ENCODE measurements at regions not wholly inside any gene's neighbourhood (a gene's known extent, or its start where the extent isn't known, plus 50 kb on each side); places are given as distances from the start of the nearest gene placed in this dataset.
"Not testable (repeated sequence)": the region's sequence is repeated elsewhere in the genome, so short reads cannot be mapped to it uniquely, and the experiment has no call there.

DNA sequence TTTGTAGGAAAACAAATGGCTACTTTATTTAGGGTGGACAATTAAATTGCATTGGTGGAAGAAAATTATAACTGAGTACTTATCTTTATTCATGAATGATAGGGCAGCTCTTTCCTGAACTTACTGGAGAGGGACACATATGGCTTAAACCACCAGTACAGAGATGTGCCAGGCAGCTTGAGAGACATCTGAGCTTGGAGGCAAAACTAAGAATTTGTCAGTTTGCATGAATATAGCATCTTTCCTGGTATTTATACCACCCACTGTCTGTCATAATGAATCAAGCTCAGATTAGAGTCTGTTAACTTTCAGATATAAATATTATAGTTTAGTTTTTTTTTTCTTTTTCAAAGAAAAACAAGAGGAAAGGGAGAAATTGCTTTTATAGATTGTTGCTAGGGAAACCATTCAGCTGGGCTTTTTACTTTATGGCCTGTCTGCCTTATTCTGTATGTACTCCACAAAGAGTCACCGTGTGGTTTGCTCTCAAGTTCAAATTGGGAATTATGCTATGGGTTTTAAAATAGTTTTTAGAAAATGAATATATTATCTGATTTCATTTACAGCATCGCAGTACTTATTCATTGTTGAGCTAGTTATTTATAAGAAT lies 477.0 kb upstream of the CHORDC1 start:
- Histone ChIP-seq H3K27ac (ENCODE audit: low read depth in 2 of 2, low read length in 1 of 2) (no peak overlapping the region), H3K79me2 (ENCODE audit: insufficient read depth) (no peaks in the 10 kb centered on the region), H3F3A (replicated peaks; ENCODE audit: insufficient read depth) (no peaks in the 10 kb centered on the region), H3K36me3 (replicated peaks in 1 of 2; ENCODE audit: control insufficient read depth in 1 of 2, insufficient read depth in 2 of 2, low read length in 1 of 2) (no peaks in the 10 kb centered on the region), H3K9ac (no peak overlapping the region), H3K9me3 (no peaks in the 10 kb centered on the region), H3K4me1 (ENCODE audit: control insufficient read depth in 1 of 2, insufficient read depth in 2 of 2, low read depth in 1 of 2, low read length in 1 of 2) (no peaks in the 10 kb centered on the region), H3K27me3 (ENCODE audit: insufficient read depth) (no peaks in the 10 kb centered on the region), H4K20me1 (ENCODE audit: insufficient read depth) (no peaks in the 10 kb centered on the region), H3K4me2 (no peak overlapping the region), H3K9me2 (no peaks in the 10 kb centered on the region), H2AFZ (ENCODE audit: low read depth) (no peak overlapping the region), H3K4me3 (ENCODE audit: low read depth in 2 of 2, low read length in 1 of 2) (no peak overlapping the region)
- WGBS (ENCODE audit: low lambda C conversion rate) = 31% methylated on average over 2 of the region's 2 CpGs
- TF ChIP-seq, protein P1, sequence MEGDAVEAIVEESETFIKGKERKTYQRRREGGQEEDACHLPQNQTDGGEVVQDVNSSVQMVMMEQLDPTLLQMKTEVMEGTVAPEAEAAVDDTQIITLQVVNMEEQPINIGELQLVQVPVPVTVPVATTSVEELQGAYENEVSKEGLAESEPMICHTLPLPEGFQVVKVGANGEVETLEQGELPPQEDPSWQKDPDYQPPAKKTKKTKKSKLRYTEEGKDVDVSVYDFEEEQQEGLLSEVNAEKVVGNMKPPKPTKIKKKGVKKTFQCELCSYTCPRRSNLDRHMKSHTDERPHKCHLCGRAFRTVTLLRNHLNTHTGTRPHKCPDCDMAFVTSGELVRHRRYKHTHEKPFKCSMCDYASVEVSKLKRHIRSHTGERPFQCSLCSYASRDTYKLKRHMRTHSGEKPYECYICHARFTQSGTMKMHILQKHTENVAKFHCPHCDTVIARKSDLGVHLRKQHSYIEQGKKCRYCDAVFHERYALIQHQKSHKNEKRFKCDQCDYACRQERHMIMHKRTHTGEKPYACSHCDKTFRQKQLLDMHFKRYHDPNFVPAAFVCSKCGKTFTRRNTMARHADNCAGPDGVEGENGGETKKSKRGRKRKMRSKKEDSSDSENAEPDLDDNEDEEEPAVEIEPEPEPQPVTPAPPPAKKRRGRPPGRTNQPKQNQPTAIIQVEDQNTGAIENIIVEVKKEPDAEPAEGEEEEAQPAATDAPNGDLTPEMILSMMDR (IDR thresholded peaks at IDR 0.05) = no peak
- TF ChIP-seq NRF1 (IDR thresholded peaks at IDR 0.05; ENCODE audit: low read depth, low read length) (no peak), SIN3A (IDR thresholded peaks at IDR 0.05; ENCODE audit: borderline replicate concordance, low read depth, low read length) (no peak), FOXJ3 (CRISPR knock-in tag; IDR thresholded peaks at IDR 0.05) (no peak), RCOR1 (IDR thresholded peaks at IDR 0.05; ENCODE audit: low read length) (no peak)
- TF ChIP-seq, protein P2, sequence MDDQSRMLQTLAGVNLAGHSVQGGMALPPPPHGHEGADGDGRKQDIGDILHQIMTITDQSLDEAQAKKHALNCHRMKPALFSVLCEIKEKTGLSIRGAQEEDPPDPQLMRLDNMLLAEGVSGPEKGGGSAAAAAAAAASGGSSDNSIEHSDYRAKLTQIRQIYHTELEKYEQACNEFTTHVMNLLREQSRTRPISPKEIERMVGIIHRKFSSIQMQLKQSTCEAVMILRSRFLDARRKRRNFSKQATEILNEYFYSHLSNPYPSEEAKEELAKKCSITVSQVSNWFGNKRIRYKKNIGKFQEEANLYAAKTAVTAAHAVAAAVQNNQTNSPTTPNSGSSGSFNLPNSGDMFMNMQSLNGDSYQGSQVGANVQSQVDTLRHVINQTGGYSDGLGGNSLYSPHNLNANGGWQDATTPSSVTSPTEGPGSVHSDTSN (IDR thresholded peaks at IDR 0.05) = no peak
- ChIA-PET CTCF (no interaction called here), POLR2A (no interaction called here)
- no peak for DNase-seq

DNA sequence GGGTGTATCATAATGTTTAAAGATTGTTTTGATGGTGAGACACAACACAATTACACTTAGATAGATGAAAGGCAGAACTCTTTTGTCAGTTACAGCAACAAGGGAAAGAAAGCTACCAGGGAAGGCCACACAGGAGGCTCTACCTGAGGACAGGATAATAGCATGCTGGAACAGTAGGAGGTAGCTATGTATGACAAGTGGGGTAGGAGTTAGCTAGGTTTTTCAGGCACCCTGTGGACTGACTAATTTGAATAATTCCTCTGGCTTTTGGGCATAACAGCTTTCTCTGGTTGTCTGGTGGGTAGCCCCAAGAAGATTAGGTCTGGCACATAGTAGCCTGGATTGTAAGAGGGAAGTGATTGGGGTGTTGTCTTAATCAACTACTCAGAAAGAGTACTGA lies 475.4 kb upstream of the CHORDC1 start:
- no peak overlapping the region for H3K4me3 ChIP-seq (ENCODE audit: low read depth in 2 of 2, low read length in 1 of 2)
- no peak overlapping the region for H3K9ac ChIP-seq
- H3K4me2 ChIP-seq = no peak overlapping the region
- no peaks in the 10 kb centered on the region for H3K79me2 ChIP-seq (ENCODE audit: insufficient read depth)
- POLR2A ChIA-PET = no interaction called here
- no peaks in the 10 kb centered on the region for H3K9me2 ChIP-seq
- no peak overlapping the region for H2AFZ ChIP-seq (ENCODE audit: low read depth)
- DNase-seq = no peak
- no peaks in the 10 kb centered on the region for H3F3A ChIP-seq (replicated peaks; ENCODE audit: insufficient read depth)
- H3K9me3 ChIP-seq = no peaks in the 10 kb centered on the region
- no peak overlapping the region for H3K27ac ChIP-seq (ENCODE audit: low read depth in 2 of 2, low read length in 1 of 2)
- H3K27me3 ChIP-seq (ENCODE audit: insufficient read depth) = no peaks in the 10 kb centered on the region
- TF ChIP-seq, protein P3, sequence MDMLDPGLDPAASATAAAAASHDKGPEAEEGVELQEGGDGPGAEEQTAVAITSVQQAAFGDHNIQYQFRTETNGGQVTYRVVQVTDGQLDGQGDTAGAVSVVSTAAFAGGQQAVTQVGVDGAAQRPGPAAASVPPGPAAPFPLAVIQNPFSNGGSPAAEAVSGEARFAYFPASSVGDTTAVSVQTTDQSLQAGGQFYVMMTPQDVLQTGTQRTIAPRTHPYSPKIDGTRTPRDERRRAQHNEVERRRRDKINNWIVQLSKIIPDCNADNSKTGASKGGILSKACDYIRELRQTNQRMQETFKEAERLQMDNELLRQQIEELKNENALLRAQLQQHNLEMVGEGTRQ (IDR thresholded peaks at IDR 0.05; ENCODE audit: borderline replicate concordance, low read depth, low read length) = no peak
- TF ChIP-seq, protein P4, sequence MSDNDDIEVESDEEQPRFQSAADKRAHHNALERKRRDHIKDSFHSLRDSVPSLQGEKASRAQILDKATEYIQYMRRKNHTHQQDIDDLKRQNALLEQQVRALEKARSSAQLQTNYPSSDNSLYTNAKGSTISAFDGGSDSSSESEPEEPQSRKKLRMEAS (IDR thresholded peaks at IDR 0.05; ENCODE audit: low read depth) = no peak
- TF ChIP-seq YY1 (IDR thresholded peaks at IDR 0.05; ENCODE audit: low read depth) = no peak
- no peak for TF ChIP-seq TAF1 (IDR thresholded peaks at IDR 0.05; ENCODE audit: borderline replicate concordance, low read depth, low read length)
- no peak for TF ChIP-seq EZH2phosphoT487 (IDR thresholded peaks at IDR 0.05; ENCODE audit: borderline replicate concordance, low read depth)
- TF ChIP-seq GABPA (IDR thresholded peaks at IDR 0.05; ENCODE audit: low read depth) = no peak
- TF ChIP-seq NRF1 (IDR thresholded peaks at IDR 0.05; ENCODE audit: low read depth, low read length) = no peak
- H4K20me1 ChIP-seq (ENCODE audit: insufficient read depth) = no peaks in the 10 kb centered on the region
- no peaks in the 10 kb centered on the region for H3K4me1 ChIP-seq (ENCODE audit: control insufficient read depth in 1 of 2, insufficient read depth in 2 of 2, low read depth in 1 of 2, low read length in 1 of 2)
- no peaks in the 10 kb centered on the region for H3K36me3 ChIP-seq (replicated peaks in 1 of 2; ENCODE audit: control insufficient read depth in 1 of 2, insufficient read depth in 2 of 2, low read length in 1 of 2)
- CTCF ChIA-PET = no interaction called here

DNA sequence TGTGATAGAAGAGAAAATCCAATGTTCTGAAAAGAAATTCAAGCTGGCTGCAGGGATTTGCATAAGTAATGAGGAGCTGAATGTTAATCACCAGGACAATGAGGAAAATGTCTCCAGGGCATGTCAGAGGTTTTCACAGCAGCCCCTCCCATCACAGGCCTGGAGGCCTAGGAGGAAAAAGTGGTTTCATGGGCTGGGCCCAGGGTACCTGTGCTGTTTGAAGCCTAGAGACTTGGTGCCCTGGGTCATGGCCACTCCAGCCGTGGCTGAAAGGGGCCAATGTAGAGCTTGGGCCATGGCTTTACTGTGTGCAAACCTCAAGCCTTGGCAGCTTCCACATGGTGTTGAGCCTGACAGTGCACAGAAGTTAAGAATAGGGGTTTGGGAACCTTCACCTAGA lies 452.6 kb upstream of the CHORDC1 start:
- H3K27me3 ChIP-seq (ENCODE audit: insufficient read depth); H3F3A ChIP-seq (replicated peaks; ENCODE audit: insufficient read depth); H3K4me1 ChIP-seq (ENCODE audit: control insufficient read depth in 1 of 2, insufficient read depth in 2 of 2, low read depth in 1 of 2, low read length in 1 of 2); POLR2A ChIA-PET; H3K9me2 ChIP-seq; DNase-seq; H3K27ac ChIP-seq (ENCODE audit: low read depth in 2 of 2, low read length in 1 of 2); H3K9ac ChIP-seq; H3K36me3 ChIP-seq (replicated peaks in 1 of 2; ENCODE audit: control insufficient read depth in 1 of 2, insufficient read depth in 2 of 2, low read length in 1 of 2); CTCF ChIA-PET; H3K9me3 ChIP-seq; H3K4me2 ChIP-seq; H3K79me2 ChIP-seq (ENCODE audit: insufficient read depth); H3K4me3 ChIP-seq (ENCODE audit: low read depth in 2 of 2, low read length in 1 of 2); H2AFZ ChIP-seq (ENCODE audit: low read depth); H4K20me1 ChIP-seq (ENCODE audit: insufficient read depth): not testable (repeated sequence)
- WGBS (ENCODE audit: low lambda C conversion rate) = 25% methylated on average over 1 of the region's 1 CpG

Data from SK-N-SH (cell line).